Pancreas (tissue), 10 donors: ENCODE measurements at regions not wholly inside any gene's neighbourhood (a gene's known extent, or its start where the extent isn't known, plus 50 kb on each side); places are given as distances from the start of the nearest gene placed in this dataset.

Source experiments
- ATAC-seq, 4 donors: fragments of 200-7000 bp; cut with Tn5 transposase; one replicate each; pipeline versions ENCODE4 v1.8.0 to v1.9.1; 2020; ENCODE audit warnings: mild to moderate bottlenecking in 4 of 4, moderate library complexity in 4 of 4
- DNase-seq, 6 donors: peaks; one replicate each; pipeline ENCODE4 v3.0.0-alpha.2; 2020
- FAIRE-seq: peaks from 2 replicates; lab custom pipeline; 2012; peaks lifted over from hg19 to GRCh38; lab: Jason Lieb, UNC
- H3K27ac ChIP-seq, 4 donors: fragments of 200-600 bp; sonication (generic); 1 replicate in 3 of 4; 2 replicates in 1 of 4; pipeline versions ENCODE4 v1.5.0 to v1.8.0; 2020
- H3K27me3 ChIP-seq, 4 donors: fragments of 200-600 bp; one replicate each; pipeline ENCODE4 v1.8.0; 2021
- H3K36me3 ChIP-seq, 3 donors: fragments of 200-600 bp; sonication (generic) in 1 of 3; one replicate each; pipeline versions ENCODE4 v1.5.0 to v1.8.0; 2020 to 2021
- H3K4me1 ChIP-seq, 3 donors: fragments of 200-600 bp; one replicate each; pipeline ENCODE4 v1.8.0; 2021
- H3K4me3 ChIP-seq, 4 donors: fragments of 200-600 bp; sonication (generic) in 2 of 4; one replicate each; pipeline versions ENCODE4 v1.5.0 to v1.8.0; 2020 to 2021
- H3K9me3 ChIP-seq, 4 donors: fragments of 200-600 bp; one replicate each; pipeline ENCODE4 v1.8.0; 2021
- CTCF ChIP-seq, 4 donors: fragments of 200-600 bp; sonication (generic) in 3 of 4; IDR thresholded peaks; one replicate each; pipeline versions ENCODE4 v1.5.0 to v1.8.0; 2021; ENCODE audit warnings: antibody characterized with exemption in 4 of 4
- WGBS, 2 donors: extraction: QIAGEN DNeasy Blood & Tissue Kit; methylation state at CpG; one replicate each; pipeline ENCODE4 v1.1.7; 2013; 5-methylcytosine and 5-hydroxymethylcytosine counted together
- intact Hi-C, 3 donors: fragments of 100-400 bp; cut with DNase I; formaldehyde crosslinking; loops; one replicate each; pipeline versions ENCODE4 v1.11.1 to v1.14.2; 2022
- donor health status: healthy with polysubstance abuse.
- donor health status: DM: no; HTN: no; CAD: no; lungs with moderate emphysema.
- donor health status: DM: no; HTN: no; CAD: no.
- donor health status: control.
- donor health status: control.
- donor health status: Bipolar disorder and iron deficiency.
- donor health status: DM: yes; HTN: yes; CAD: no.
- donor health status: DM: no; HTN: no; CAD: no.
- donor health status: DM: no; HTN: no; CAD: no.
- donor health status: DM: yes; HTN: yes; CAD: no.

- no peak for FAIRE-seq
- no peak for ATAC-seq
- H3K36me3 ChIP-seq = no peaks in the 10 kb centered on the region
- H3K9me3 ChIP-seq = no peaks in the 10 kb centered on the region
- no peak overlapping the region for H3K4me3 ChIP-seq
- no peak for TF ChIP-seq CTCF (IDR thresholded peaks at IDR 0.05)
- 96 to 100% methylated on average over 1 of the region's 1 CpG for WGBS, 2 donors
- H3K4me1 ChIP-seq = peaks cover 0 to 15% (median 0%) of the 10 kb centered on the region in 3 donors
- no peak overlapping the region for H3K27ac ChIP-seq
- H3K27me3 ChIP-seq = no peaks in the 10 kb centered on the region
- DNase-seq = no peak
- intact Hi-C loops = loop anchor here in 2 of 3 donors (10.0 kb wide), 2 partner anchors 177 to 417 kb away; no protein-coding TSS in a partner anchor
Measured at GRCh38 chr7:121541457-121541856, 145.3 kb upstream of the FAM3C start.

GRCh38 chr7:121540138-121540537 is 144.0 kb upstream of the FAM3C start:
- no peak for TF ChIP-seq CTCF (IDR thresholded peaks at IDR 0.05)
- Histone ChIP-seq H3K27me3 (no peaks in the 10 kb centered on the region), H3K36me3 (no peaks in the 10 kb centered on the region), H3K27ac (no peak overlapping the region), H3K9me3 (no peaks in the 10 kb centered on the region), H3K4me3 (no peak overlapping the region), H3K4me1 (peaks cover 0 to 5% (median 0%) of the 10 kb centered on the region in 3 donors)
- intact Hi-C loops = loop anchor here in 2 of 3 donors (10.0 kb wide), 2 partner anchors 175 to 415 kb away; no protein-coding TSS in a partner anchor
- no peak for ATAC-seq
- no peak for FAIRE-seq
- DNase-seq = no peak
- 82 to 97% methylated on average over 1 of the region's 1 CpG for WGBS, 2 donors

DNA sequence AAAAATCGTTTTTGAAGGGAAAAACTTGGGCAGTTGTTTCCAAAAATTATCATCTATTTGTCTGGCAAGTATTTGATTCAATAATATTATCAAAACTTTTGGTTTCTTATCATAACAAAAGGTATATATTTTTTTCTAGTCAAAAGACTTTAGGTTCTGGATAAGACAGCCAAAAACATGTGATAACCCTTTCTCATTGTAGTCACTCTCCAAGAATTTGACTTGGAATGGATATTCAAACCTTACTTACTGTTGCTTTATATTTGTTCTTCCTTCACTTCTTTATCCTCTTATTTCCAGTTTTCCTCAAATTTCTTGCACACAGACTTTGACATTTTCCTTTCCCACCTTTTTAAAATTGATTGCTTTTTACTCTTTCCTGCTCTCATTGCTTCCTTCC is 140.9 kb upstream of the FAM3C start:
- 13 to 20% methylated on average over 1 of the region's 1 CpG for WGBS, 2 donors
- no peak for ATAC-seq
- H3K4me3 ChIP-seq = no peak overlapping the region
- no peak for FAIRE-seq
- no peaks in the 10 kb centered on the region for H3K9me3 ChIP-seq
- no peak for TF ChIP-seq CTCF (IDR thresholded peaks at IDR 0.05)
- DNase-seq = no peak
- intact Hi-C loops = no loop called here
- H3K27me3 ChIP-seq = no peaks in the 10 kb centered on the region
- H3K4me1 ChIP-seq = no peaks in the 10 kb centered on the region
- no peaks in the 10 kb centered on the region for H3K36me3 ChIP-seq
- H3K27ac ChIP-seq = no peak overlapping the region

DNA sequence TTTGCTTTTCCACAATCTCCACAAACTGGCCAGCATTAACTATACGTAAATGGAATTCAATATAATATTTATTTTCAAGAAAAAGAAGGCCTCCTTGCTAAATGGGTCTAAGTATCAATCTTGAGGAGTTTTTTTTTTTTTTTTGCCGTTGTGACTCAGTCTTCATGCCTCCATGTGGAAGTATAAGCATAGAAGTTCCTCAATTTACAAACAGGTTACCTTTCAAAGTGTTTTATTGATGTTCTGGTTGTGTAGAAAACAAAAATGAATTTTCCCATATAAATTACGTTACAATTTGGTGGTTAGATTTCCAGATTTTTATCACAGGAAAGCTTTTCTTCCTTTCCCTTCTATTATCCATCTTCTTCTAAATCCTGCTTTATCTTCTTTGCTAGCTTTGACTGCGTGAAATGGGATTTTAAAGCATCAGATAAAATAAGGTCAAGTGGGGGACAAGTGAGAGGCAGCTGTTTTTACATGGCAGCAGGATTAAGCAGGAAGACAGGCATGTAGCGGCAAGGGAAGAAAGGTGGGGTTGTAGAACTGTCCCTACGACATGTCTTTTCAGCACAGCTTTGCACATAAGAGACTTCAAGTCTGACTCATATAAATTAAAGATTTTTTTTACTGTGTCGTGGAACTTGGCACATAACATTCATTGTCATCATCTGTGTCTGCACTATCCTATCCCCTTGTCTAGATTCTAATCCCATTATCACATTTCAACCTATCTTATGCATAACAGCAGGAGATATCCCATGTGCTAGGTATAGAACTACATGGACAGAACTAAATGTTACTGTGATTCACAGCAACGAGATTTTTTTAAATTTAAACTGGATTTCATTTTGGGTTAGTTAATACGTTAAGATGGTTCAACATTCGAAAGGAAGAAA is 135.3 kb upstream of the FAM3C start:
- no peak overlapping the region for H3K4me3 ChIP-seq
- 86 to 89% methylated on average over 10 of the region's 10 CpGs for WGBS, 2 donors
- DNase-seq = no peak
- no peak for ATAC-seq
- no peaks in the 10 kb centered on the region for H3K4me1 ChIP-seq
- no peaks in the 10 kb centered on the region for H3K27me3 ChIP-seq
- no peak for FAIRE-seq
- no peaks in the 10 kb centered on the region for H3K9me3 ChIP-seq
- H3K27ac ChIP-seq = no peak overlapping the region
- H3K36me3 ChIP-seq = no peaks in the 10 kb centered on the region
- no peak for TF ChIP-seq CTCF (IDR thresholded peaks at IDR 0.05)
- intact Hi-C loops = no loop called here
